GM12878 (cell line): ENCODE measurements at regions not wholly inside any gene's neighbourhood (a gene's known extent, or its start where the extent isn't known, plus 50 kb on each side); places are given as distances from the start of the nearest gene placed in this dataset.

Experiments
- ATAC-seq: fragments of 200-7000 bp; cut with Tn5 transposase; 3 replicates; pipeline ENCODE4 v1.9.1; 2020; ENCODE audit warnings: mild to moderate bottlenecking, moderate library complexity
- BruUV-seq: library from RNA; stranded (reverse); fragments of 400-500 nt; replicated peaks from 2 replicates; lab custom pipeline; 2021; lab: Mats Ljungman, UMichigan
- CTCF ChIA-PET: fragments of 300-600 bp; sonication (Branson Sonifier 250); formaldehyde crosslinking; extraction: SDS; loops from one replicate; lab custom pipeline; 2021; ENCODE audit warnings: inconsistent platforms; lab: Yijun Ruan, JAX
- POLR2A ChIA-PET: fragments of 350-600 bp; formaldehyde crosslinking; extraction: SDS; loops from one replicate; lab custom pipeline; 2021; ENCODE audit warnings: inconsistent platforms; lab: Charles Lee
- RAD21 ChIA-PET: fragments of 300-600 bp; sonication (Branson Sonifier 250); formaldehyde crosslinking; loops from one replicate; lab custom pipeline; 2023; ENCODE audit warnings: antibody characterized with exemption; ENCODE audit not compliant: unreplicated experiment; lab: Charles Lee
- SMC1A ChIA-PET: fragments of 300-600 bp; sonication (Branson Sonifier 250); formaldehyde crosslinking; loops from one replicate; lab custom pipeline; 2023; ENCODE audit not compliant: unreplicated experiment, uncharacterized antibody; lab: Charles Lee
- DNase-seq: peaks from one replicate; pipeline ENCODE4 v3.0.0-alpha.2; 2011; ENCODE audit warnings: low read depth, low spot score
- FAIRE-seq: peaks from 3 replicates; lab custom pipeline; 2011; peaks lifted over from hg19 to GRCh38; lab: Jason Lieb, UNC
- H2AFZ ChIP-seq: 2 replicates; pipeline ENCODE4 v1.6.0; 2011; ENCODE audit warnings: low read depth, low read length, control low read depth; ENCODE audit not compliant: control insufficient read depth
- H3K27ac ChIP-seq: 2 replicates; pipeline ENCODE4 v1.5.1; 2011; ENCODE audit warnings: control low read depth; ENCODE audit not compliant: control insufficient read depth, insufficient read depth
- H3K27me3 ChIP-seq, 2 experiments: replicated peaks in 1 of 2; 2 replicates each; pipeline versions ENCODE4 v1.6.0 to v1.6.1; 2011; ENCODE audit warnings: low read length in 1 of 2; ENCODE audit not compliant: control insufficient read depth in 2 of 2, insufficient read depth in 2 of 2
- H3K36me3 ChIP-seq, 2 experiments: 2 replicates each; pipeline ENCODE4 v1.5.1; 2011; ENCODE audit warnings: low read length in 1 of 2; ENCODE audit not compliant: control insufficient read depth in 2 of 2, insufficient read depth in 2 of 2
- H3K4me1 ChIP-seq: 2 replicates; pipeline ENCODE4 v1.6.1; 2011; ENCODE audit warnings: mild to moderate bottlenecking, low read length, moderate library complexity, mixed read lengths; ENCODE audit not compliant: control insufficient read depth, insufficient read depth
- H3K4me2 ChIP-seq: 2 replicates; pipeline ENCODE4 v1.6.0; 2011; ENCODE audit warnings: control low read depth; ENCODE audit not compliant: control insufficient read depth, insufficient read depth
- H3K4me3 ChIP-seq: fragments of 200-600 bp; sonication (generic); 2 replicates; pipeline ENCODE4 v1.5.1; 2016
- H3K79me2 ChIP-seq: 2 replicates; pipeline ENCODE4 v1.6.0; 2011; ENCODE audit warnings: low read length; ENCODE audit not compliant: control insufficient read depth, insufficient read depth
- H3K9ac ChIP-seq: 2 replicates; pipeline ENCODE4 v1.8.0; 2011; ENCODE audit warnings: low read length, control low read depth, mixed read lengths; ENCODE audit not compliant: control insufficient read depth, insufficient read depth
- H3K9me3 ChIP-seq: replicated peaks from 3 replicates; pipeline ENCODE4 v1.5.1; 2011; ENCODE audit warnings: mild to moderate bottlenecking, low read length; ENCODE audit not compliant: control insufficient read depth, insufficient read depth
- H4K20me1 ChIP-seq: 2 replicates; pipeline ENCODE4 v1.6.0; 2011; ENCODE audit not compliant: control insufficient read depth, insufficient read depth
- ASH2L ChIP-seq: fragments of 300-600, 200-600 bp; sonication (generic); IDR thresholded peaks from 2 replicates; pipeline ENCODE4 v1.6.1; 2017; ENCODE audit warnings: low read depth, mild to moderate bottlenecking, borderline replicate concordance
- MXI1 ChIP-seq: fragments of 150-350 bp; IDR thresholded peaks from 2 replicates; pipeline ENCODE4 v1.6.1; 2011; ENCODE audit warnings: low read depth, mild to moderate bottlenecking, inconsistent platforms, low read length, improper control_type of control experiment
- RAD21 ChIP-seq: IDR thresholded peaks from 2 replicates; pipeline ENCODE4 v1.6.1; 2011; ENCODE audit warnings: mild to moderate bottlenecking, low read depth, low read length, moderate library complexity; ENCODE audit not compliant: insufficient read depth
- SIN3A ChIP-seq: IDR thresholded peaks from 2 replicates; pipeline ENCODE4 v1.6.1; 2012; ENCODE audit warnings: low read depth, low read length, improper control_type of control experiment
- TCF12 ChIP-seq: IDR thresholded peaks from 2 replicates; pipeline ENCODE4 v1.6.1; 2011; ENCODE audit warnings: low read depth, mild to moderate bottlenecking, low read length
- WGBS: methylation state at CpG from one replicate; pipeline ENCODE4 v1.1.6; 2016; ENCODE audit warnings: low lambda C conversion rate; ENCODE audit not compliant: insufficient replicate concordance, insufficient coverage; ENCODE audit errors: missing lambda C conversion rate; 5-methylcytosine and 5-hydroxymethylcytosine counted together
- in situ Hi-C: fragments of 300-500 bp; cut with MboI; formaldehyde crosslinking; loops from 9 replicates; pipeline ENCODE4 v1.14.3; 2018; ENCODE audit warnings: mixed read lengths
- intact Hi-C: fragments of 100-400 bp; cut with micrococcal nuclease; formaldehyde crosslinking; loops from one replicate; pipeline ENCODE4 v1.14.2; 2022; ENCODE audit not compliant: unreplicated experiment
- TF ChIP-seq, protein P1 (sequence below): fragments of 450-650 bp; formaldehyde crosslinking; IDR thresholded peaks from 2 replicates; pipeline ENCODE4 v1.5.0; 2022; ENCODE audit warnings: mild to moderate bottlenecking, missing genetic modification characterization
- TF ChIP-seq, protein P2 (sequence below): IDR thresholded peaks from 2 replicates; pipeline ENCODE4 v1.6.1; 2012; ENCODE audit warnings: improper control_type of control experiment, low read depth, low read length; ENCODE audit not compliant: insufficient replicate concordance
- TF ChIP-seq, protein P3 (sequence below): fragments of 450-650 bp; IDR thresholded peaks from 2 replicates; pipeline ENCODE4 v1.6.1; 2017; ENCODE audit warnings: mild to moderate bottlenecking, low read depth, inconsistent platforms; ENCODE audit not compliant: poor library complexity, severe bottlenecking
- TF ChIP-seq, protein P4 (sequence below): IDR thresholded peaks from 2 replicates; pipeline ENCODE4 v1.6.1; 2011; ENCODE audit warnings: low read depth, low read length, improper control_type of control experiment, borderline replicate concordance
- TF ChIP-seq, protein P5 (sequence below): fragments of 450-650 bp; conservative IDR thresholded peaks from 2 replicates; pipeline ENCODE4 v1.6.1; 2017; ENCODE audit warnings: mild to moderate bottlenecking, moderate library complexity

DNA sequence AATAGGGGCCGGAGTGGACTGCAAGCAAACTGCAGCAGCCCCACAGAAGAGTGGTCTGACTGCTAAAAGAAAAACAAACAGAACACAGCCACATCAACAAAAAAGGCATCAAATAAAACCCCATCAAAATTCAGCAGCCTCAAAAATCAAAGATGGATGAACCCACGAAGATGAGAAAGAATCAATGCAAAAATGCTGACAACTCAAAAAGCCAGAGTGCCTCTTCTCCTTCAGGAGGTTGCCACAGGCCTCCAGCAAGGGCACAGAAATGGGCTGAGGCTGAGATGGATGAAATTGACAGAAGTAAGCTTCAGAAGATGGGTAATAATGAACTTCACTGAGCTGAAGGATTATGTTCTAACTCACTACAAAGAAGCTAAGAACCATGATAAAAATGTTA is 388.6 kb downstream of the PABPC4L start:
- in situ Hi-C loops: no loop called here
- no peak overlapping the region for H3K4me2 ChIP-seq
- no peaks in the 10 kb centered on the region for H4K20me1 ChIP-seq
- no peak for DNase-seq
- no peaks in the 10 kb centered on the region for H3K36me3 ChIP-seq
- no peak overlapping the region for H2AFZ ChIP-seq
- no peaks in the 10 kb centered on the region for H3K4me1 ChIP-seq
- SMC1A ChIA-PET: interaction anchor here (0.5 kb wide), 1 partner anchor 315 kb away, joined by 4 read pairs; no protein-coding TSS in a partner anchor
- CTCF ChIA-PET: no interaction called here
- no peaks in the 10 kb centered on the region for H3K9me3 ChIP-seq
- H3K27ac ChIP-seq: no peak overlapping the region
- RAD21 ChIA-PET: no interaction called here
- no peak for FAIRE-seq
- no peaks in the 10 kb centered on the region for H3K79me2 ChIP-seq
- intact Hi-C loops: no loop called here
- BruUV-seq: no TSS peak
- 29% methylated on average over 2 of the region's 2 CpGs for WGBS
- ATAC-seq: no peak
- no peak overlapping the region for H3K4me3 ChIP-seq
- no peak overlapping the region for H3K9ac ChIP-seq
- POLR2A ChIA-PET: no interaction called here
- H3K27me3 ChIP-seq: no peaks in the 10 kb centered on the region
- TF ChIP-seq MXI1 (no peak), TCF12 (no peak), RAD21 (no peak), ASH2L (no peak), SIN3A (no peak)
- TF ChIP-seq, protein P1, sequence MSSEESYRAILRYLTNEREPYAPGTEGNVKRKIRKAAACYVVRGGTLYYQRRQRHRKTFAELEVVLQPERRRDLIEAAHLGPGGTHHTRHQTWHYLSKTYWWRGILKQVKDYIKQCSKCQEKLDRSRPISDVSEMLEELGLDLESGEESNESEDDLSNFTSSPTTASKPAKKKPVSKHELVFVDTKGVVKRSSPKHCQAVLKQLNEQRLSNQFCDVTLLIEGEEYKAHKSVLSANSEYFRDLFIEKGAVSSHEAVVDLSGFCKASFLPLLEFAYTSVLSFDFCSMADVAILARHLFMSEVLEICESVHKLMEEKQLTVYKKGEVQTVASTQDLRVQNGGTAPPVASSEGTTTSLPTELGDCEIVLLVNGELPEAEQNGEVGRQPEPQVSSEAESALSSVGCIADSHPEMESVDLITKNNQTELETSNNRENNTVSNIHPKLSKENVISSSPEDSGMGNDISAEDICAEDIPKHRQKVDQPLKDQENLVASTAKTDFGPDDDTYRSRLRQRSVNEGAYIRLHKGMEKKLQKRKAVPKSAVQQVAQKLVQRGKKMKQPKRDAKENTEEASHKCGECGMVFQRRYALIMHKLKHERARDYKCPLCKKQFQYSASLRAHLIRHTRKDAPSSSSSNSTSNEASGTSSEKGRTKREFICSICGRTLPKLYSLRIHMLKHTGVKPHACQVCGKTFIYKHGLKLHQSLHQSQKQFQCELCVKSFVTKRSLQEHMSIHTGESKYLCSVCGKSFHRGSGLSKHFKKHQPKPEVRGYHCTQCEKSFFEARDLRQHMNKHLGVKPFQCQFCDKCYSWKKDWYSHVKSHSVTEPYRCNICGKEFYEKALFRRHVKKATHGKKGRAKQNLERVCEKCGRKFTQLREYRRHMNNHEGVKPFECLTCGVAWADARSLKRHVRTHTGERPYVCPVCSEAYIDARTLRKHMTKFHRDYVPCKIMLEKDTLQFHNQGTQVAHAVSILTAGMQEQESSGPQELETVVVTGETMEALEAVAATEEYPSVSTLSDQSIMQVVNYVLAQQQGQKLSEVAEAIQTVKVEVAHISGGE (CRISPR knock-in tag): no peak
- TF ChIP-seq, protein P2, sequence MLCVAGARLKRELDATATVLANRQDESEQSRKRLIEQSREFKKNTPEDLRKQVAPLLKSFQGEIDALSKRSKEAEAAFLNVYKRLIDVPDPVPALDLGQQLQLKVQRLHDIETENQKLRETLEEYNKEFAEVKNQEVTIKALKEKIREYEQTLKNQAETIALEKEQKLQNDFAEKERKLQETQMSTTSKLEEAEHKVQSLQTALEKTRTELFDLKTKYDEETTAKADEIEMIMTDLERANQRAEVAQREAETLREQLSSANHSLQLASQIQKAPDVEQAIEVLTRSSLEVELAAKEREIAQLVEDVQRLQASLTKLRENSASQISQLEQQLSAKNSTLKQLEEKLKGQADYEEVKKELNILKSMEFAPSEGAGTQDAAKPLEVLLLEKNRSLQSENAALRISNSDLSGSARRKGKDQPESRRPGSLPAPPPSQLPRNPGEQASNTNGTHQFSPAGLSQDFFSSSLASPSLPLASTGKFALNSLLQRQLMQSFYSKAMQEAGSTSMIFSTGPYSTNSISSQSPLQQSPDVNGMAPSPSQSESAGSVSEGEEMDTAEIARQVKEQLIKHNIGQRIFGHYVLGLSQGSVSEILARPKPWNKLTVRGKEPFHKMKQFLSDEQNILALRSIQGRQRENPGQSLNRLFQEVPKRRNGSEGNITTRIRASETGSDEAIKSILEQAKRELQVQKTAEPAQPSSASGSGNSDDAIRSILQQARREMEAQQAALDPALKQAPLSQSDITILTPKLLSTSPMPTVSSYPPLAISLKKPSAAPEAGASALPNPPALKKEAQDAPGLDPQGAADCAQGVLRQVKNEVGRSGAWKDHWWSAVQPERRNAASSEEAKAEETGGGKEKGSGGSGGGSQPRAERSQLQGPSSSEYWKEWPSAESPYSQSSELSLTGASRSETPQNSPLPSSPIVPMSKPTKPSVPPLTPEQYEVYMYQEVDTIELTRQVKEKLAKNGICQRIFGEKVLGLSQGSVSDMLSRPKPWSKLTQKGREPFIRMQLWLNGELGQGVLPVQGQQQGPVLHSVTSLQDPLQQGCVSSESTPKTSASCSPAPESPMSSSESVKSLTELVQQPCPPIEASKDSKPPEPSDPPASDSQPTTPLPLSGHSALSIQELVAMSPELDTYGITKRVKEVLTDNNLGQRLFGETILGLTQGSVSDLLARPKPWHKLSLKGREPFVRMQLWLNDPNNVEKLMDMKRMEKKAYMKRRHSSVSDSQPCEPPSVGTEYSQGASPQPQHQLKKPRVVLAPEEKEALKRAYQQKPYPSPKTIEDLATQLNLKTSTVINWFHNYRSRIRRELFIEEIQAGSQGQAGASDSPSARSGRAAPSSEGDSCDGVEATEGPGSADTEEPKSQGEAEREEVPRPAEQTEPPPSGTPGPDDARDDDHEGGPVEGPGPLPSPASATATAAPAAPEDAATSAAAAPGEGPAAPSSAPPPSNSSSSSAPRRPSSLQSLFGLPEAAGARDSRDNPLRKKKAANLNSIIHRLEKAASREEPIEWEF: no peak
- TF ChIP-seq, protein P3, sequence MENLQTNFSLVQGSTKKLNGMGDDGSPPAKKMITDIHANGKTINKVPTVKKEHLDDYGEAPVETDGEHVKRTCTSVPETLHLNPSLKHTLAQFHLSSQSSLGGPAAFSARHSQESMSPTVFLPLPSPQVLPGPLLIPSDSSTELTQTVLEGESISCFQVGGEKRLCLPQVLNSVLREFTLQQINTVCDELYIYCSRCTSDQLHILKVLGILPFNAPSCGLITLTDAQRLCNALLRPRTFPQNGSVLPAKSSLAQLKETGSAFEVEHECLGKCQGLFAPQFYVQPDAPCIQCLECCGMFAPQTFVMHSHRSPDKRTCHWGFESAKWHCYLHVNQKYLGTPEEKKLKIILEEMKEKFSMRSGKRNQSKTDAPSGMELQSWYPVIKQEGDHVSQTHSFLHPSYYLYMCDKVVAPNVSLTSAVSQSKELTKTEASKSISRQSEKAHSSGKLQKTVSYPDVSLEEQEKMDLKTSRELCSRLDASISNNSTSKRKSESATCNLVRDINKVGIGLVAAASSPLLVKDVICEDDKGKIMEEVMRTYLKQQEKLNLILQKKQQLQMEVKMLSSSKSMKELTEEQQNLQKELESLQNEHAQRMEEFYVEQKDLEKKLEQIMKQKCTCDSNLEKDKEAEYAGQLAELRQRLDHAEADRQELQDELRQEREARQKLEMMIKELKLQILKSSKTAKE: no peak
- TF ChIP-seq, protein P4, sequence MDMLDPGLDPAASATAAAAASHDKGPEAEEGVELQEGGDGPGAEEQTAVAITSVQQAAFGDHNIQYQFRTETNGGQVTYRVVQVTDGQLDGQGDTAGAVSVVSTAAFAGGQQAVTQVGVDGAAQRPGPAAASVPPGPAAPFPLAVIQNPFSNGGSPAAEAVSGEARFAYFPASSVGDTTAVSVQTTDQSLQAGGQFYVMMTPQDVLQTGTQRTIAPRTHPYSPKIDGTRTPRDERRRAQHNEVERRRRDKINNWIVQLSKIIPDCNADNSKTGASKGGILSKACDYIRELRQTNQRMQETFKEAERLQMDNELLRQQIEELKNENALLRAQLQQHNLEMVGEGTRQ: no peak
- TF ChIP-seq, protein P5, sequence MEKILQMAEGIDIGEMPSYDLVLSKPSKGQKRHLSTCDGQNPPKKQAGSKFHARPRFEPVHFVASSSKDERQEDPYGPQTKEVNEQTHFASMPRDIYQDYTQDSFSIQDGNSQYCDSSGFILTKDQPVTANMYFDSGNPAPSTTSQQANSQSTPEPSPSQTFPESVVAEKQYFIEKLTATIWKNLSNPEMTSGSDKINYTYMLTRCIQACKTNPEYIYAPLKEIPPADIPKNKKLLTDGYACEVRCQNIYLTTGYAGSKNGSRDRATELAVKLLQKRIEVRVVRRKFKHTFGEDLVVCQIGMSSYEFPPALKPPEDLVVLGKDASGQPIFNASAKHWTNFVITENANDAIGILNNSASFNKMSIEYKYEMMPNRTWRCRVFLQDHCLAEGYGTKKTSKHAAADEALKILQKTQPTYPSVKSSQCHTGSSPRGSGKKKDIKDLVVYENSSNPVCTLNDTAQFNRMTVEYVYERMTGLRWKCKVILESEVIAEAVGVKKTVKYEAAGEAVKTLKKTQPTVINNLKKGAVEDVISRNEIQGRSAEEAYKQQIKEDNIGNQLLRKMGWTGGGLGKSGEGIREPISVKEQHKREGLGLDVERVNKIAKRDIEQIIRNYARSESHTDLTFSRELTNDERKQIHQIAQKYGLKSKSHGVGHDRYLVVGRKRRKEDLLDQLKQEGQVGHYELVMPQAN: no peak
